ENCODE measurements at regions not wholly inside any gene's neighbourhood (a gene's known extent, or its start where the extent isn't known, plus 50 kb on each side); places are given as distances from the start of the nearest gene placed in this dataset.

DNA sequence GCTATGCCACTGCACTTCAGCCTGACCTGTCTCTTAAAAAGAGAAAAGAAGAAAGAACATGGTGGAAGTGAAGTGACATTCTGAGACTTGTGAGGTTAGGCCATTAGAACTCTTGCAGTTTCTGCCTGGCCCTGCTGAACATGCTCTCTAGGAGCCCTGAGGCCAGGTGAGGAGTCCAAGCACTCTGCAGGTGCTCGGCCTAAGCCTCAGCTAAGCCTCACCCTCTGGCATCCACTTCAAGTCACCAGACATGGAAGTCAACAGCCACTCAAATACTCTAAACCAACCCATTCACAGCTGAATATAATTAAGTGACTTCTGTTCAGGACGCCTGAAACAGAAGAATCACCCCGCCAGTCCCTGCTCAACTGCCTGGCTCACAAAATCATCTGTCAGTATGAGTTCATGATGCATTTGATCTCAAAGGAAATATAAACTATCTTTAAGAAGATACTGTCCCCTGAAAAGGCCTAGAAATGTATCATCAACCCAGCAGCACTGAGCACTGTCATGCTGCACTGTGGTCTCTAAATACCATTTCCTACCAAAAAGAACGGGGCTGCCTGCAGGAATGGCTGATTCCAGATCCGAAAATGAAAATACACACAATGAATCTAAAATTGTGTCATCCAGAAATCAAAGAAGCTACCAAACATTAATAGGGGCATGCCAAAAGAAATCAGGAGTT, 118.8 kb downstream of the PSMG1 start:
- no peak for TF ChIP-seq ZNF565 (CRISPR knock-in tag; conservative IDR thresholded peaks at IDR 0.05; ENCODE audit: low read depth)
- TF ChIP-seq ARNTL (CRISPR knock-in tag; IDR thresholded peaks at IDR 0.05; ENCODE audit: borderline replicate concordance, low read depth), result no peak
- TF ChIP-seq OSR1 (CRISPR knock-in tag; IDR thresholded peaks at IDR 0.05), result no peak
- TF ChIP-seq RARB (CRISPR knock-in tag; IDR thresholded peaks at IDR 0.05), result no peak
- no peak for TF ChIP-seq ZNF70 (CRISPR knock-in tag; IDR thresholded peaks at IDR 0.05)
- TF ChIP-seq TOX (CRISPR knock-in tag; IDR thresholded peaks at IDR 0.05; ENCODE audit: borderline replicate concordance), result no peak
- TF ChIP-seq, protein P1, sequence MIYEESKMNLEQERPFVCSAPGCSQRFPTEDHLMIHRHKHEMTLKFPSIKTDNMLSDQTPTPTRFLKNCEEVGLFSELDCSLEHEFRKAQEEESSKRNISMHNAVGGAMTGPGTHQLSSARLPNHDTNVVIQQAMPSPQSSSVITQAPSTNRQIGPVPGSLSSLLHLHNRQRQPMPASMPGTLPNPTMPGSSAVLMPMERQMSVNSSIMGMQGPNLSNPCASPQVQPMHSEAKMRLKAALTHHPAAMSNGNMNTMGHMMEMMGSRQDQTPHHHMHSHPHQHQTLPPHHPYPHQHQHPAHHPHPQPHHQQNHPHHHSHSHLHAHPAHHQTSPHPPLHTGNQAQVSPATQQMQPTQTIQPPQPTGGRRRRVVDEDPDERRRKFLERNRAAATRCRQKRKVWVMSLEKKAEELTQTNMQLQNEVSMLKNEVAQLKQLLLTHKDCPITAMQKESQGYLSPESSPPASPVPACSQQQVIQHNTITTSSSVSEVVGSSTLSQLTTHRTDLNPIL (CRISPR knock-in tag; IDR thresholded peaks at IDR 0.05; ENCODE audit: low read depth), result no peak
- no peak for TF ChIP-seq ZNF8 (CRISPR knock-in tag; IDR thresholded peaks at IDR 0.05)
